GM12878 (cell line): ENCODE measurements at regions not wholly inside any gene's neighbourhood (a gene's known extent, or its start where the extent isn't known, plus 50 kb on each side); places are given as distances from the start of the nearest gene placed in this dataset.

Experiments used
- EZH2 ChIP-seq: IDR thresholded peaks from 2 replicates; pipeline ENCODE4 v1.6.1; 2012; ENCODE audit warnings: low read depth, mild to moderate bottlenecking, control low read depth, inconsistent platforms, low read length, borderline replicate concordance; ENCODE audit not compliant: control insufficient read depth
- GABPA ChIP-seq: IDR thresholded peaks from 2 replicates; pipeline ENCODE4 v1.6.1; 2014; ENCODE audit warnings: antibody characterized with exemption, low read depth, mild to moderate bottlenecking, inconsistent platforms
- HCFC1 ChIP-seq: fragments of 150-350 bp; IDR thresholded peaks from 2 replicates; pipeline ENCODE4 v1.6.1; 2014; ENCODE audit warnings: low read length
- MTA3 ChIP-seq: IDR thresholded peaks from 2 replicates; pipeline ENCODE4 v1.6.1; 2012; ENCODE audit warnings: low read length, inconsistent platforms, borderline replicate concordance
- RFX5 ChIP-seq: IDR thresholded peaks from 2 replicates; pipeline ENCODE4 v1.6.1; 2011; ENCODE audit warnings: low read depth, low read length, improper control_type of control experiment
- STAT1 ChIP-seq: fragments of 450-650 bp; conservative IDR thresholded peaks from 2 replicates; pipeline ENCODE4 v1.6.1; 2014; ENCODE audit warnings: antibody characterized with exemption, mild to moderate bottlenecking
- STAT3 ChIP-seq: IDR thresholded peaks from 2 replicates; pipeline ENCODE4 v1.6.1; 2011; ENCODE audit warnings: low read depth, low read length, improper control_type of control experiment
- TCF7 ChIP-seq: IDR thresholded peaks from 2 replicates; pipeline ENCODE4 v1.6.1; 2014; ENCODE audit warnings: antibody characterized with exemption, borderline replicate concordance
- ZNF274 ChIP-seq: IDR thresholded peaks from one replicate; pipeline ENCODE4 v1.8.0; 2011; ENCODE audit not compliant: insufficient read length, insufficient read depth
- TF ChIP-seq, protein P1 (sequence below): fragments of 450-650 bp; IDR thresholded peaks from 2 replicates; pipeline ENCODE4 v1.6.1; 2017; ENCODE audit warnings: mild to moderate bottlenecking, moderate library complexity
- TF ChIP-seq, protein P2 (sequence below): IDR thresholded peaks from 2 replicates; pipeline ENCODE4 v1.6.1; 2011; ENCODE audit warnings: borderline replicate concordance, low read depth, mild to moderate bottlenecking, moderate library complexity, low read length; ENCODE audit not compliant: insufficient read depth, poor library complexity, severe bottlenecking

DNA sequence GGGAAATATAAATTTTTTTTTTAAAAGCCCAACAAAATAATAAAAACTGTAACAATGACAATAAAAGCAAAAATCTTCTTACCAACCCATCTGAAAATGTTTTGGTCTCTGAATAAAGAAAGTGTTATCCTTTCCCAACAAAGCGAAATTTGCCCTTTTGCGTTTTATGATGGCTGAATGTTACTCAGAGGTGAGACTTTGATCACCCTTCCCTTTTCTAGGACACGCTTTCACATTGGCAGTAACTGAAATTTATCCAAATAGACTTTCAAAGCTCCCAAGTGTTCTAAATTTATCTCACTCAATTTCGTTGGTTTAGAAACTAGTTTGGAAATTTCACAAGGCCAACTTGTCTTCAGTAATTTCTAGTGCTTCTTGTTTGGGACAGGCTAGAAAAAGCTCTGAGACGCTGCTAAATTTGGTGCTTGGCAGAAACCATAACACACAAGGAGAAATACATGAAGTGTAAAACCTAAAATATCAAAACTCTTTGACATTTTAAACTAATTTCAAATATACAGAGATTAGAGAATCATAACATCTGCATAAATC is 354.5 kb upstream of the CITED2 start:
- TF ChIP-seq EZH2: no peak
- no peak for TF ChIP-seq MTA3
- TF ChIP-seq STAT1: no peak
- TF ChIP-seq ZNF274: no peak
- TF ChIP-seq GABPA: no peak
- no peak for TF ChIP-seq TCF7
- TF ChIP-seq, protein P1, sequence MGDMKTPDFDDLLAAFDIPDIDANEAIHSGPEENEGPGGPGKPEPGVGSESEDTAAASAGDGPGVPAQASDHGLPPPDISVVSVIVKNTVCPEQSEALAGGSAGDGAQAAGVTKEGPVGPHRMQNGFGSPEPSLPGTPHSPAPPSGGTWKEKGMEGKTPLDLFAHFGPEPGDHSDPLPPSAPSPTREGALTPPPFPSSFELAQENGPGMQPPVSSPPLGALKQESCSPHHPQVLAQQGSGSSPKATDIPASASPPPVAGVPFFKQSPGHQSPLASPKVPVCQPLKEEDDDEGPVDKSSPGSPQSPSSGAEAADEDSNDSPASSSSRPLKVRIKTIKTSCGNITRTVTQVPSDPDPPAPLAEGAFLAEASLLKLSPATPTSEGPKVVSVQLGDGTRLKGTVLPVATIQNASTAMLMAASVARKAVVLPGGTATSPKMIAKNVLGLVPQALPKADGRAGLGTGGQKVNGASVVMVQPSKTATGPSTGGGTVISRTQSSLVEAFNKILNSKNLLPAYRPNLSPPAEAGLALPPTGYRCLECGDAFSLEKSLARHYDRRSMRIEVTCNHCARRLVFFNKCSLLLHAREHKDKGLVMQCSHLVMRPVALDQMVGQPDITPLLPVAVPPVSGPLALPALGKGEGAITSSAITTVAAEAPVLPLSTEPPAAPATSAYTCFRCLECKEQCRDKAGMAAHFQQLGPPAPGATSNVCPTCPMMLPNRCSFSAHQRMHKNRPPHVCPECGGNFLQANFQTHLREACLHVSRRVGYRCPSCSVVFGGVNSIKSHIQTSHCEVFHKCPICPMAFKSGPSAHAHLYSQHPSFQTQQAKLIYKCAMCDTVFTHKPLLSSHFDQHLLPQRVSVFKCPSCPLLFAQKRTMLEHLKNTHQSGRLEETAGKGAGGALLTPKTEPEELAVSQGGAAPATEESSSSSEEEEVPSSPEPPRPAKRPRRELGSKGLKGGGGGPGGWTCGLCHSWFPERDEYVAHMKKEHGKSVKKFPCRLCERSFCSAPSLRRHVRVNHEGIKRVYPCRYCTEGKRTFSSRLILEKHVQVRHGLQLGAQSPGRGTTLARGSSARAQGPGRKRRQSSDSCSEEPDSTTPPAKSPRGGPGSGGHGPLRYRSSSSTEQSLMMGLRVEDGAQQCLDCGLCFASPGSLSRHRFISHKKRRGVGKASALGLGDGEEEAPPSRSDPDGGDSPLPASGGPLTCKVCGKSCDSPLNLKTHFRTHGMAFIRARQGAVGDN: no peak
- no peak for TF ChIP-seq STAT3
- TF ChIP-seq RFX5: no peak
- no peak for TF ChIP-seq HCFC1
- TF ChIP-seq, protein P2, sequence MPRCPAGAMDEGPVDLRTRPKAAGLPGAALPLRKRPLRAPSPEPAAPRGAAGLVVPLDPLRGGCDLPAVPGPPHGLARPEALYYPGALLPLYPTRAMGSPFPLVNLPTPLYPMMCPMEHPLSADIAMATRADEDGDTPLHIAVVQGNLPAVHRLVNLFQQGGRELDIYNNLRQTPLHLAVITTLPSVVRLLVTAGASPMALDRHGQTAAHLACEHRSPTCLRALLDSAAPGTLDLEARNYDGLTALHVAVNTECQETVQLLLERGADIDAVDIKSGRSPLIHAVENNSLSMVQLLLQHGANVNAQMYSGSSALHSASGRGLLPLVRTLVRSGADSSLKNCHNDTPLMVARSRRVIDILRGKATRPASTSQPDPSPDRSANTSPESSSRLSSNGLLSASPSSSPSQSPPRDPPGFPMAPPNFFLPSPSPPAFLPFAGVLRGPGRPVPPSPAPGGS: no peak
